Thoracic aorta (tissue), 2 donors: ENCODE measurements at regions not wholly inside any gene's neighbourhood (a gene's known extent, or its start where the extent isn't known, plus 50 kb on each side); places are given as distances from the start of the nearest gene placed in this dataset.

Experiments used
- ATAC-seq: fragments of 150-250 bp; one replicate; pipeline ENCODE4 v1.8.0; 2017; ENCODE audit warnings: low read depth; ENCODE audit not compliant: insufficient number of reproducible peaks, low FRiP score
- DNase-seq: peaks from one replicate; pipeline ENCODE4 v3.0.0-alpha.2; 2020; ENCODE audit warnings: low spot score
- H3K27ac ChIP-seq, 2 donors: fragments of 200-600 bp; sonication (generic); 1 replicate in 1 of 2; 2 replicates in 1 of 2; pipeline ENCODE4 v1.5.1; 2016; ENCODE audit warnings: mild to moderate bottlenecking in 2 of 2, moderate library complexity in 2 of 2
- H3K27me3 ChIP-seq: fragments of 200-600 bp; sonication (generic); replicated peaks from 2 replicates; pipeline ENCODE4 v1.6.0; 2016; ENCODE audit warnings: mild to moderate bottlenecking; ENCODE audit not compliant: insufficient read depth
- H3K36me3 ChIP-seq: fragments of 200-600 bp; sonication (generic); one replicate; pipeline ENCODE4 v1.5.1; 2016
- H3K4me1 ChIP-seq, 2 donors: fragments of 200-600 bp; sonication (generic); 1 replicate in 1 of 2; 2 replicates in 1 of 2; pipeline versions ENCODE4 v1.5.1 to v1.6.0; 2016; ENCODE audit warnings: low read depth in 2 of 2, mild to moderate bottlenecking in 1 of 2; ENCODE audit not compliant: control insufficient read depth in 1 of 2
- H3K4me3 ChIP-seq: fragments of 200-600 bp; sonication (generic); 2 replicates; pipeline ENCODE4 v1.5.1; 2016; ENCODE audit warnings: mild to moderate bottlenecking
- H3K9me3 ChIP-seq: fragments of 200-600 bp; sonication (generic); 2 replicates; pipeline ENCODE4 v1.5.1; 2016
- TF ChIP-seq, protein P1 (sequence below): fragments of 200-600 bp; sonication (generic); IDR thresholded peaks from one replicate; pipeline ENCODE4 v1.5.1; 2019; ENCODE audit warnings: antibody characterized with exemption

DNA sequence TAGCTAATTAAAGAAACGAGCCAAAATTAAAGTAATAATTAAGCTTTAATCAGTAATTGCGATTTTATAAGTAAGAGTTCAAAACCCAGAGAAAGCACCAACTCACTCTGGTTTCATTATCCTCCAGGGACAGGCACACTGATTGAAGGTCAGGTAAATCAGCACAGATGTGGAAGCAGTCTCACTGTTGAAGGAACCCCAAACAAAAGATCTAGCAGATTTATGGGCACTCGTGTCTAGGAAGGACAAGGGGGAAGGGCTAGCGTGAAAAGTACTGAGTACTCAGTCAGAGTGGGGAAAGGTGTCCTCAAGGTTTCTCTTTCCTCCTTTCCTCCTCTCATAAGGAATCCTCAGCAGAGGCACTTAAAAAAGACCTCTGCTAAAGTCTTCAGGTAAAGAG lies 320.1 kb downstream of the PYDC2 start:
- Histone ChIP-seq H3K27ac (no peak overlapping the region), H3K27me3 (no peaks in the 10 kb centered on the region), H3K4me1 (no peaks in the 10 kb centered on the region), H3K9me3 (no peaks in the 10 kb centered on the region), H3K4me3 (no peak overlapping the region), H3K36me3 (no peaks in the 10 kb centered on the region)
- ATAC-seq, result no peak
- no peak for DNase-seq
- TF ChIP-seq, protein P1, sequence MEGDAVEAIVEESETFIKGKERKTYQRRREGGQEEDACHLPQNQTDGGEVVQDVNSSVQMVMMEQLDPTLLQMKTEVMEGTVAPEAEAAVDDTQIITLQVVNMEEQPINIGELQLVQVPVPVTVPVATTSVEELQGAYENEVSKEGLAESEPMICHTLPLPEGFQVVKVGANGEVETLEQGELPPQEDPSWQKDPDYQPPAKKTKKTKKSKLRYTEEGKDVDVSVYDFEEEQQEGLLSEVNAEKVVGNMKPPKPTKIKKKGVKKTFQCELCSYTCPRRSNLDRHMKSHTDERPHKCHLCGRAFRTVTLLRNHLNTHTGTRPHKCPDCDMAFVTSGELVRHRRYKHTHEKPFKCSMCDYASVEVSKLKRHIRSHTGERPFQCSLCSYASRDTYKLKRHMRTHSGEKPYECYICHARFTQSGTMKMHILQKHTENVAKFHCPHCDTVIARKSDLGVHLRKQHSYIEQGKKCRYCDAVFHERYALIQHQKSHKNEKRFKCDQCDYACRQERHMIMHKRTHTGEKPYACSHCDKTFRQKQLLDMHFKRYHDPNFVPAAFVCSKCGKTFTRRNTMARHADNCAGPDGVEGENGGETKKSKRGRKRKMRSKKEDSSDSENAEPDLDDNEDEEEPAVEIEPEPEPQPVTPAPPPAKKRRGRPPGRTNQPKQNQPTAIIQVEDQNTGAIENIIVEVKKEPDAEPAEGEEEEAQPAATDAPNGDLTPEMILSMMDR, result no peak

DNA sequence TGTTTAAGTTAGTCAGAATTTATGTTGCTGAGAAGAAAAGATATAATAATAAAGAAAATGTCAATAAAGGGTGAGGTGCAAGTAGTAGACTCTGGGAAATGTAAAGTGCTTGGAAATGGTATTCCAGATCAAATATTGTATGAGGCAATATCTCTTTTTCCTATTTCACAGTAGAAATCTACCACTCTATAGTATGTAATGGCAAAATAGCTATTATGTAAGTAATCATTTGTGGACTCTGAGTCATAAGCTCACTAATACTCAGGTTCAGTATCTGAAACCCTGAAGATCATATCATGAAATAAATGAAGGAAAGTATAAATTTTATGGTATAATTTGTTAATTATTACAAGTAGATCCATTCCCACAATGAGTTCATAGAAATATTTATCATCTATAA lies 322.1 kb downstream of the PYDC2 start:
- Histone ChIP-seq H3K36me3 (no peaks in the 10 kb centered on the region), H3K4me3 (no peak overlapping the region), H3K4me1 (no peaks in the 10 kb centered on the region), H3K9me3 (no peaks in the 10 kb centered on the region), H3K27ac (no peak overlapping the region), H3K27me3 (no peaks in the 10 kb centered on the region)
- ATAC-seq, result no peak
- no peak for DNase-seq
- TF ChIP-seq, protein P1, result no peak

DNA sequence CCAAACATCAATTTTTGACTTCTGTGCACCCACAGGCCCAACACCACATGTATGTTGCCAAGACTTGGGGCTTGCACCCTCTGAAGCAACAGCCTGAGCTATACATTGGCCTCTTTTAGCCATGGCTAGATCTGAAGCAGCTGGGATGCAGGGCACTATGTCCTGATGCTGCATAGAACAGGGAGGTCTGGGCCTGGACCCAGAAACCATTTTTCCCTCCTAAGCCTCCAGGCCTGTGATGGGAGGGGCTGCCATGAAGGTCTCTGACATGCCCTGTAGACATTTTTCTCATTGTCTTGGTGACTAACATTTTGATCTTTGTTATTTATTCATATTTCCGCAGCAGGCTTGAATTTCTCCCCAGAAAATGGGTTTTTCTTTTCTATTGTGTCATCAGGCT lies 330.0 kb downstream of the PYDC2 start:
- DNase-seq, result no peak
- H3K27ac ChIP-seq, result no peak overlapping the region
- no peaks in the 10 kb centered on the region for H3K4me1 ChIP-seq
- H3K27me3 ChIP-seq, result no peaks in the 10 kb centered on the region
- H3K4me3 ChIP-seq, result no peak overlapping the region
- ATAC-seq, result no peak
- H3K36me3 ChIP-seq, result no peaks in the 10 kb centered on the region
- TF ChIP-seq, protein P1, result no peak
- H3K9me3 ChIP-seq, result no peaks in the 10 kb centered on the region

DNA sequence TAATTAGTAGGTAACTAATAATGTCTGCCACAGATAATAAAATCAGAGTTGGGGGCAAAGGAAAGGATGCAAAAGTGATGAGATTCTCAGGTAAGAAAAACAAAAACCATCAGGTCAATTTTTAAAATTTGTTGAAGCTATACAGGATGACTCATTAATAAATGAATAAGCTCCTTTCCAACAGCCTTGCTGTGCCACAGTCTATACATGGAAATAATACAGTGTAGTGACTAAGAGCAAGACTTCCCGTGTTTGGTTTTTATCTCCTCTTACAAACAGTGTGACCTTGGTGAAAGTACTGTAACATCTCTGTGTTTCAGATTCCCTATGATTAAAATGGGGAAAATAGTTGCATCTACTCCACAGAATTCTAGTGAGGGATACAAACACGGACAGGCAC lies 331.6 kb downstream of the PYDC2 start:
- TF ChIP-seq, protein P1, result no peak
- H3K4me3 ChIP-seq, result no peak overlapping the region
- DNase-seq (no peak), ATAC-seq (no peak)
- no peaks in the 10 kb centered on the region for H3K9me3 ChIP-seq
- no peaks in the 10 kb centered on the region for H3K36me3 ChIP-seq
- H3K27ac ChIP-seq, result no peak overlapping the region
- no peaks in the 10 kb centered on the region for H3K4me1 ChIP-seq
- no peaks in the 10 kb centered on the region for H3K27me3 ChIP-seq

DNA sequence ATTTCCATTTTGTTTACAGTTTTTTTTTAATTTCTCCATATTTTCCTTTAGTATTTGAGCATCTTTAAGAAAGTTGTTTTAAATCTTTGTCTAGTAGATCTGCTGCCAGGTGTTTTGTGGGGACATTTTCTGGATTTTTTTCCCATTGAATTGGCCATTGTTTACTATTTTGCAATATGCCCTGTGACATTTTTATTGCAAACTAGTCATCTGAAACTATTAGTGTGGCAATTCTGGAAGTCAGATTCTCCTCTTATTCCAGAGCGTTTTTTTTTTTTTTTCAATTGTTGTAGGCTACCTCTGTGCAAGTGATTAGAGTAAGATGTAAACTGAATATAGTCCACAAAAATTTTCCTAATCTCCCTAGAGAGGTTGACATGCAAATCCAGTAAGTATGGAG lies 334.2 kb downstream of the PYDC2 start:
- TF ChIP-seq, protein P1, result no peak
- Histone ChIP-seq H3K27me3 (no peaks in the 10 kb centered on the region), H3K4me1 (no peaks in the 10 kb centered on the region), H3K27ac (no peak overlapping the region), H3K36me3 (no peaks in the 10 kb centered on the region), H3K9me3 (no peaks in the 10 kb centered on the region), H3K4me3 (no peak overlapping the region)
- DNase-seq (no peak), ATAC-seq (no peak)
